ENCODE measurements at regions not wholly inside any gene's neighbourhood (a gene's known extent, or its start where the extent isn't known, plus 50 kb on each side); places are given as distances from the start of the nearest gene placed in this dataset.

DNA sequence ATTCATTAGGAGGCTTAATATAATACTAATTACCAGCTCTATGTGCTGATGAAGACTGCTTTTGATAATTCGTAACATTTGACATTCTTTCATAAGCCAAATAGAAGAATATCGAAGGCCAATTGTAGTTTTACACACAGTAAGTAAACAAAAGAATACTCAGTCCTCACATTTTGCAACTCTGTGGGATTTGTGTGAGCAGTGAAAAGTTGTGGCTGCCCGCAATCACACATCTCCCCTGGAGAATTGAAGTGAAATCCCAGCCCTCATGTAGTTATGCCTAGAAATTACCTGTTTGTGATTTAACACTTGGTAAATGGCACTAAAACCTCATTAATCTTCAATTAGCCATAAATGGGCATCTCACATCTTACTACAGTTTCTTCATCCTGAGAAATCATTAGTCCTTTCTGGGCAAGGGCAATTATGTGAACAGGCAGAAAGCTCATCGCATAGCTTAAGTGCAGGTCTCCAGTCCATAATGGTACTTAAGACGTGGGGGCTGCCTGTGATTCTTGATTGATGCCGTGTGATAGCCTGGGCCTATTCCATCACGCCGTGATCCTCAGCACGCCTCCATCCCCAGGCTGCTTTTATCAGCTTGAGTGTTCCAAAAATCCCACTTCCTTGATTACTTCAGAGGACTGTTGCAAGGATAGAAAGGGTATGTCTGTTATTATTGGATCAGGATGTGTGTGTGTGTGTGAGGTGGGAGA, 97.9 kb upstream of the METTL14 start:
- TF ChIP-seq, protein P1, sequence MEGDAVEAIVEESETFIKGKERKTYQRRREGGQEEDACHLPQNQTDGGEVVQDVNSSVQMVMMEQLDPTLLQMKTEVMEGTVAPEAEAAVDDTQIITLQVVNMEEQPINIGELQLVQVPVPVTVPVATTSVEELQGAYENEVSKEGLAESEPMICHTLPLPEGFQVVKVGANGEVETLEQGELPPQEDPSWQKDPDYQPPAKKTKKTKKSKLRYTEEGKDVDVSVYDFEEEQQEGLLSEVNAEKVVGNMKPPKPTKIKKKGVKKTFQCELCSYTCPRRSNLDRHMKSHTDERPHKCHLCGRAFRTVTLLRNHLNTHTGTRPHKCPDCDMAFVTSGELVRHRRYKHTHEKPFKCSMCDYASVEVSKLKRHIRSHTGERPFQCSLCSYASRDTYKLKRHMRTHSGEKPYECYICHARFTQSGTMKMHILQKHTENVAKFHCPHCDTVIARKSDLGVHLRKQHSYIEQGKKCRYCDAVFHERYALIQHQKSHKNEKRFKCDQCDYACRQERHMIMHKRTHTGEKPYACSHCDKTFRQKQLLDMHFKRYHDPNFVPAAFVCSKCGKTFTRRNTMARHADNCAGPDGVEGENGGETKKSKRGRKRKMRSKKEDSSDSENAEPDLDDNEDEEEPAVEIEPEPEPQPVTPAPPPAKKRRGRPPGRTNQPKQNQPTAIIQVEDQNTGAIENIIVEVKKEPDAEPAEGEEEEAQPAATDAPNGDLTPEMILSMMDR (IDR thresholded peaks at IDR 0.05; ENCODE audit: poor library complexity) = no peak
- TF ChIP-seq EZH2phosphoT487 (IDR thresholded peaks at IDR 0.05; ENCODE audit: low read depth, severe bottlenecking, unreplicated experiment) = no peak

Measured in hepatocyte (in vitro differentiated cells).